HG02623 (cell line): ENCODE measurements at regions not wholly inside any gene's neighbourhood (a gene's known extent, or its start where the extent isn't known, plus 50 kb on each side); places are given as distances from the start of the nearest gene placed in this dataset.
"Not testable (repeated sequence)": the region's sequence is repeated elsewhere in the genome, so short reads cannot be mapped to it uniquely, and the experiment has no call there.

Experiments
- ATAC-seq: cut with Tn5 transposase; IDR thresholded peaks from one replicate; pipeline ENCODE4 v1.9.1; 2021; ENCODE audit warnings: moderate library complexity; ENCODE audit not compliant: unreplicated experiment

DNA sequence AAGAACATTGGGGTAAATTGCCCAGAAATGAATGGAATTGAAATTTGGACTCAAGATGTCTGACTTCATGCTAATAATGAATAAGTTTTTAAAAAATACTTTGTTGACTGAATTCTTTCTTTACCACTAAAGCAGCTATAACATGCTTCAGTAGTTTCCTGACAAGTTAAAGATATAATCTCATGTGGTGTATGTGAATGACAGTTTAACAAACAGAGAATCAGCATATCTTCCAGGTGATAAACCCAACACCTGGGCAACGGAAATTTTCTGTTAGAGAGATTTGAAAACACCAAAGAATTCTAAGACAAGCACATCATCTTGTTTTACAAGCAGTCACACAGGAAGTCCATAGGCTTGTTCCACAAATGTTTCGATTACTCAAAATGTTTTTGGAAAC is 372.6 kb upstream of the VRK2 start:
- no peak for ATAC-seq

DNA sequence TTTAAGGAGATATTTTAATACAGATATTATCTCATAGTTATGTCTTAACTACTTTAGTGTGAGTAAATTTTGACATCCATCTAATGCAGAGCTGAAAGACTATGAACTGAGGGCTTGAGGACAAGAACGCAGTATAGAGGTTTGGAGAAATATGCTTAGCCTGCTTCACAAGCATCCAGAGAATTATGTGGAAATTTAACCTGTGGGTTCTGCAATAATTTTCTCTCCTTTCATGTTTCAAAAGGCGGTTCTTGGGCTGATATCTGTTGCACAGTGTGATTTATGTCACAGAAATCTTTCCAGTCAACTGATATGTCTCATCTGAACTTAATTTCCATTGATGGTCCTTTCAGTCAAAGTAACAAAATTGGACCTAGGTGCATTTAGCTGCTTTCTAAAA is 371.9 kb upstream of the VRK2 start:
- ATAC-seq = no peak

DNA sequence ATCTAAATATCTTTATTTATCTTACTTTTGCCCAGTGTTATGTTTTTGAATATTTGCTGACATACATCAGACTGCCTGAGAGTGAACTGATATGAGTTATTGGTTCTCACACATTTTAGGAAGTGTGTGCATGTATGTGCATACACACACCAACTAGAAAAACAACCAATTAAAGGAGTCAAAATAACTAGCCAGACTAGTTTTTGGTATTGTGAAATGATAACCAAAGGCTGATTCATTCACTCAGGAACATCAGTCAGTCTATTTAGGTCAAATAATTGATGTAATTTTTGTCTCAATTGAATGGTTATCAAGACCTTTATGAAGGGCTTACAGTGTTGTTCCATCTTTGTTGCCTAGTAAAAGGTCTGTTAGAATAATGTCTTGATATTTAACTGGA is 369.3 kb upstream of the VRK2 start:
- no peak for ATAC-seq

DNA sequence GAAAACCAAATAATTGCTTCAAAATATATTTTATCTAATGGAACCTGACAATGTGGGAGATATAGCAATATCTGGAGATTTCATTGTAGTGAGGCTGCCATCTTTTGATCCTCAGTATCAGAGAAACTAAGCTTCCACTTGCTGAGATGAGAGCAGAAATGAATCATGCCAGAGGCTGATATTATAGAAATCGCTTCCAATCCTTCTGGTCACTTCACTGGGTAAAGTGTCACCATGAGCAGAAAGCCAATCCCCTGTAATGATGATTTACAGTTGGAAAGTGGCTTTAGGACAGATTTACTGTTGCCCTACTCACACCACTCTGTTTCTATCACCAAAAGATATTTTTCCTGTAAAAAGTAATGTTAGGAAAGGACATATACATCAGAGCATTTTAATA is 365.0 kb upstream of the VRK2 start:
- no peak for ATAC-seq

DNA sequence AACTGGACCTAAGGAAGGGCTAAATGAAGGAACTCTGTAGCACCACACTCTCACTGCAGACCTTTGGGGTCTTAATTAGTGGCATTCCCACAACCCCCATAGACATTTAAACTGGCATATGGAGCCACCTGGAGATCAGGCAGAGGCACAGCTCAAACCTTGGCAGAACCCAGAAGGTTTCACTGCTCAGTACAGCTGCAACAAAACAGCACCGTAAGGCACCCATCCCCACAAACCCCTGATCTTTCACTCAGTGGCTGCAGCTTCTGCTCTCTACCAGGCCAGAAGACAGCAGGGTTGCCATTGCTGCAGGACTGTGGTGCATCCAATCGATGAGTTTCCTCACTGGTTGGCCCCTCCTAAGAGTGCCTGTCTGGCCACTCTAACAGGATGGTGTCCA is 361.6 kb upstream of the VRK2 start:
- no peak for ATAC-seq

DNA sequence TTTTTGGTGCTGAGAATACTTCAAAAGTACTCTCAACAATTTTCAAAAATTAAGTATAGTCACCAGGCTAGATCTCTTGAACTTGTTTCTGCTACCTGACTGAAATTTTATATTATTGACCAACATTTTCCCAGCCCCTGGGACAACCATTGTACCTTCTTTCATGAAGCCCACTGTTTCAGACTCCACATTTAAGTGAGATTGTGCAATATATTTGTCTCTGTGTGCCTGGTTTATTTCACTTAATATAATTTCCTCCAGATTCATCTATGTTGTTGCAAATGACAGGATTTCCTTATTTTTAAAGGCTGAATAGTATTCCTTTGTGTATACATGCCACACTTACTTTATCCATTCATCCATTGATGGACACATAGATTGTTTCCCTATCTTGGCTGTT is 354.2 kb upstream of the VRK2 start:
- no peak for ATAC-seq

DNA sequence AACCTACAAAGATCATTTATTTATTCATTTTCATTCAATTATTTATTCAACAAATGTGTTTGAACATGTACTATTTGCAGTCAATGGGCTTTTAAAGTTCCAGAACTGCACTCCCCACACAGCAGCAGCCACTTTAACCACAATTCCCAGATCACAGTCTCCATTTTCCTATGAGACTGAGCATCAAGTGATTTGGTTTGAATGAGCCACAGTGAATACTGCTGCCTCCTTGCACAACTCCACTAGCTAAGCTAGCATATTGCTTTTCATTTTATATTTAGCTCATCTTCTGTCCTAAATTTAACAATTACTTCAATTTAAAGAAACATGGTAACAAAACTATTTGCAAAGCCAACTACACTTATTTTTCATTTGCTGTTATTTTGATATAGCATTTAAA is 353.4 kb upstream of the VRK2 start:
- no peak for ATAC-seq

DNA sequence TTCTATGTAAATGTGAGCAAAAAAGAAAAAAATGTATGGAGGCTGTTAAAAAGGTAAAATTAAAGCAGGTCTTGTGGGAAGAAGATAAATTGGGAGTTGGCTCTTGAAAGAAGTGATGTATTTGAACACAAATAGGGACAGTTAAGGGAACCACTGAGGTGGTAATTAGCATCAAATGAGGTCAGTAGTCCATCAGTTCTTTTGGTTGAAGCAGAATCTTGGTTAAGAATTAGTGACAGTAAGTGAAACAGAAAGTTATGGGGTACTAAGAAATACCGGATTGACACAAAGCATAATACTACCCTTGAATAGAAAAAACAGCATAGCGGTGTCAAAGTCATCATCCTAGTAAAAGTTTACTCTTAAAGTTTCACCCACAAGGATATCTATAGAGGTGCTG is 352.6 kb upstream of the VRK2 start:
- no peak for ATAC-seq

DNA sequence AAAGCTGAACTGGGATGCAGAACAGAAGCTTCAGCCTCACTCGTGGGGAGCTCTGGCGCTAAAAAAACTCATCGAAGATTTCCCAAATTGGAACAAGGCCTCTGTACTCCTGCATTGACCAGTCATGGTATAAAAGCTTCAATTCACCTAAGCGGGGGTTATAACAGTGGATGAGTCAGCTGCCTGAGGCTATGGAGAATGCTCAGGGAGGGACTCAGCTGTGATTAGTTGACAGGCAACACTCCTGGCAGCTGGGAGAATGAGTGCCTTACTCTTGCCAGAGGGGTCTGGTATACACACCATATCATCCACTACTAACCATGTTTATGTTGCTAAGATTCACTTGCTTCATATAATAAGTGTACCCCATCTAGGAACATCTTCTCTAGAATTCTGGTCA is 350.6 kb upstream of the VRK2 start:
- ATAC-seq = no peak

DNA sequence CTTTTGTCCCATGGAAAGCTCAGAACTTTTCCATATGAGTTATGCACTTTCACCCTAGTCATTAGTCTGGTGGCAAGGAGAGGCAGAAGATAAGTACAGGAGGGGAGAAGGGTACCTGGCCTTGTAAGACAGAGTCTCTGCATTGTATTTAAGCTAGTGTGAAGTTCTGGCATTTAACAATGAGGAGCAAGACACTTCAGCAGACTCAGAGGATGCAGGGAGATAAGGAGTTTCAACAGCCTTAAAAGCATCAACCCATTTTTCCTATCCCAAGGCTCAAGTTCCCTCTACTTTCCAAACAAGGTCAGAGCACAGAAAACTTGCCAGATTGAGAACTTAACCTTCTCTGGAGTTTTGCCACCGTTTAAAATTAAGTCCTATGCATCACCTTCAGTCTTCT is 348.2 kb upstream of the VRK2 start:
- ATAC-seq = no peak

DNA sequence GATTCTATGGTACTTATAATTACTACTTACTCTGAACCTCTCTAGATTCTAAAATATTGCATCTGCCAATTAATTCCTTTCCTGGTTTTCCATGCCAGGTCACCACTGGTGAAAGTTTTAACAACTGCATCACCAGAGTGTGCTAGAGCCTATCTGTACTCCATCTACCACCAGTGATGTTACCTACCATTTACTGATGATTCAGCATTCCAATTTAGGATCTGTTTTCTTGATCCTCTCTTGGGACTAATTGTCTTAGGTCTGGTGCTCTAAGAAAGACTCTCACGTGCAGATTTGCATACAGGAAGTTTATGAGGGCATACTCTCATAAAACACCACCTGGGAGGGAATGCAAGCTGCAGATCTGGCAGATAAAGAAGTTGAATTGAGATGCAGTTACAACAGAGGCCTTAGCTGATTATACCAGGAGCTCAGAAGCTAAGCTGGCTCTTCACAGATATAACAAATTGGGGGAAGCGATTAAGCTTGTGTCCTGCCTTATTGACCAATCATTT is 347.6 kb upstream of the VRK2 start:
- no peak for ATAC-seq

DNA sequence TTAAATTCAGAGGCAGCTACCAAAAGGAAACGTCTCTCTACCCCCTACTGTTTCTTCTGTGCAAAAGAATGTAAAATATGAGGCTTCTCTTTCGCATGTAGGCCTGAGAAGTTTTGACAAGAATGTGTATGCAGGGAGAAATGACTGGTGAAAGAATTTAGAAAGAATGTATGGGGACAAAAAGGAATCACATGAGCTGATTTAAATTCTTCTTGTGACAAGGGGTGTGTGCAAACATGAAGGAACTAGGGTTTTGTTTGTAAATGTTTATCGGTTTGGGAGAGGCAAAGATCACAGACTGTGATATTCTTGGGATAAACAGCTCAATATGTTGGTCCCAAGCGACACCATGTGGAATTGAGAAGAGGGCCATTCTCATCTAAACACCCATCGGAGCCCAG is 345.2 kb upstream of the VRK2 start:
- no peak for ATAC-seq

DNA sequence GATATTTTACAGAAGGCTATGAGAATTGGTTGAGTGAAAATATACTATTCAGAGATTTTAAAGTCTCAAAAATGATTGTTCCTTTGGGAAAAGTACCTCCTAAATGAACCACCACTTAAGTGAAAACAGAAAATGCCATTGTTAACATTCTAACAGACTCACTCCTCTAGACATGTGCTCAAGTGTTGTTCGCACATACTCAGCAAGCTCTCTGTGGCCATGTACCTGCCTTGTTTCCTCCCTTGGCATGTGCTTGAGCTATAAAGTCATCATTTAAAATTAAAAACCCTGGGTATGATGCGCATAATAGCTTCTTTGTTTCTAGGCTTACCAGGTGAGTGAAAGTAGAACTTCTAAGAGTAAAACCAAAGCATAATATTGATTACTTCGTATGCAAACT is 343.2 kb upstream of the VRK2 start:
- ATAC-seq = no peak

DNA sequence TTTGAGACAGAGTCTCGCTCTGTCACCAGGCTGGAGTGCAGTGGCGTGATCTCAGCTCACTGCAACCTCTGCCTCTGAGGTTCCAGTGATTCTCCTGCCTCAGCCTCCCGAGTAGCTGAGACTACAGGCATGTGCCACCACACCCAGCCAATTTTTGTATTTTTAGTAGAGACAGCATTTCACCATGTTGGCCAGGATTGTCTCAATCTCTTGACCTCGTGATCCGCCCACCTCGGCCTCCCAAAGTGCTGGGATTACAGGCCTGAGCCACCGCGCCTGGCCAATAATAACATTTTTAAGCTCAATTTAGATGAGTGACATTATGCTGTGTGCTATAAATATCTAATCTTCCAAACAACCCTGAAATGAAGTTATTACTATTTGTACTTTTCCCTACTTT is 338.8 kb upstream of the VRK2 start:
- not testable (repeated sequence) for ATAC-seq

DNA sequence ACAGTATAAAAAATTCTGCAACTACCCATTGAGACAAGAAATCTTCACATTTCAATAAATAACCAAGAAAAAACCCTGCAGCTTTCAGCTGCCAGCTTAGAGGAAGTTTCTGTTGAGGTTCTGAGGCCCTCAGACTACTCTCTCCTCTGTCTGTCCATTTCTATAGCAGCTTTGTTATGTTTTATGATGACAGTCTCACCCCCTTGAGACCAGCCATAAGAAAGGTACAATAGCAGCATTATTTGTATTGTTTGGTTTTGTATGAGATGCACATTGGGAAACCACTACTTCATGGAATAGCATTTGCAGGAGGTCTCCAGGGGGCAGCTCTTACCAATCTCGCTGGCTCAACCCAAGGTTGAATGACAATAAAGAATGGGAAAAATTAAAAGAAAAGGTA is 334.6 kb upstream of the VRK2 start:
- ATAC-seq = no peak

DNA sequence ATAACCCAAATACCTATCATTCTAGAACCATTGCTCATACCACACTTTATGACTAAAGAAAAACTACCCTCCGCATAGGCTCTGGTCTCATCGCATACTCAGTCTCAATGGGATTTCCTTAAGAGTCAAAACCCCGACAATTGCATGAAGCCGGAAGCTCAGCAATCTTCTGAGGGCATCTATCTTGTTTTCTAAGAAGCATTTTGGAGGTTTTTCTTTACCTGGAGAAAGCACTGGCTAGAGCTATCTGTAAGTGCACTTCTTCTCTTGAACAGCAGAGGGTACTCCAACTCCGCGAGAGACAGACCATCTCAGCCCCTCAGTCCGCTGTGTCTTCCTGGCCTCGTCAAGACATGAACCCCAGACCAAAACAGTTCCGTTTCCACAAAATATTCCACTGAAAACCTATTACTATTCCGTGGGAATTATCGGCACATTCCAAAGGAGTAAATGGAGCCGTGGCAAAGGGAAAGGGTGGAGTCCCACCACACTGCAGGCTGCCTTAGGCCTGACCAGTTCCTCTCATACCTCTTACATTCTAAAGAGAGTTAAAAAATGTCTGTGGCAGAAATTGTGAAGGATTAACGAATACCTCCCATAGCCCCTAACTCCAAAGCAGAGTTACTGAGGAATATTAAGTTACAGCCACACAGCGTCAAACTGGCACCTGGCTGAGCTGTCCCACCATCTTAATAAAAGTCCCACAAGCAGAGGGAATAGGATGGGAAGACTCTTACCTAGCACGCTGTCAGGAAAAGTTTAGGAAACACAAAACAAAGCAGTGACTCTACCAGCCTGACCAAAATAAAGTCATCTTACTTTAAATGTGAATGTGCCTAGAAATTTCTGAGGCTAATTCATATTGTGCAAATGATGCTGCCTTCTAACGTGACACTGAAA is 325.6 kb upstream of the VRK2 start:
- peak; percentile 99 for ATAC-seq

DNA sequence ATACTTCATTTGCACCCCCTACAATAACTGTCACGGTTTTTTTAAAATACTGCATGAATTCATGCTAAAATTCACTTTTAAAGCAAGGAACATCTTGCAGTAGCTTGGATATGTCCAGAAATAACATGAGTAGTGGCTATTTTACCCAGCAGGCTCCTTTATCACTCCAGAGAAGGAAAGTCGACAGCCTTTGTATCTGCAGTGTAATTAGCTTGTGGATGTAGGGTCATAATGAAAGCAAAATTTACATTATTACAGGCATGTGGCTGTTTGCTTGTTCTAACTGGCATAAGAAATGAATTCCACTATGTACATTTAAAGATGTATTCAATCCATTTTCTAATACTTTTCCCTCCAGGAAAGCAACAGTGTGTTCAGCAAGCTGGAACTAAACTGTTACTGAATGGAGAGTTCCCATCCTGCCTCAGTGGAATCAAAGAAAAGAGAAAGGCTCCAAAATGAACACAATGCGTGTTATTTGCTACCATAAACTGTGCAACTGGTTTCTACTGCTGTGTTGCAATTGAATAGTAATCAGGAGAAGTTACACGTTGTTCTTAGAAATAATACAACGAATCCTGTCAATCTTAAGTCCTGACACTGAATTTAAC is 321.2 kb upstream of the VRK2 start:
- ATAC-seq = no peak

DNA sequence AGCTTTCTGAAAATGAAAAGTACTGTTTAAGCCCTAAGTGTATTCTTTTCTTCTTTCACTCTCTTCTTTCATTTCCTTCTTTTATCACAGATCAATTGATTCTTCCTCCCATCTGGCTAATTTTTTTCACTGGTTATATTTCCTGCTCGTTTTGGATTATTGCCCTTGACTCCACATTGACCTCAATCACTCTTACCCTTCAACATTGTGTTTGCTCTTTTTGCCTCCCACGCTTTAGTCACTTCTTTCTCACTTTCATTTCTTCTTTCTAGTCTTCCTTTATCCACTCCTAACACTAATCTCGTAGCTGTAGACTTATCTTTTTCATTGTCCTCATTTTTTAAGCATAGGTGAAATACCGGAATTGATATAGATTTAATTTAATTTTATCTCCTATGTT is 320.3 kb upstream of the VRK2 start:
- ATAC-seq = peak; percentile 58

DNA sequence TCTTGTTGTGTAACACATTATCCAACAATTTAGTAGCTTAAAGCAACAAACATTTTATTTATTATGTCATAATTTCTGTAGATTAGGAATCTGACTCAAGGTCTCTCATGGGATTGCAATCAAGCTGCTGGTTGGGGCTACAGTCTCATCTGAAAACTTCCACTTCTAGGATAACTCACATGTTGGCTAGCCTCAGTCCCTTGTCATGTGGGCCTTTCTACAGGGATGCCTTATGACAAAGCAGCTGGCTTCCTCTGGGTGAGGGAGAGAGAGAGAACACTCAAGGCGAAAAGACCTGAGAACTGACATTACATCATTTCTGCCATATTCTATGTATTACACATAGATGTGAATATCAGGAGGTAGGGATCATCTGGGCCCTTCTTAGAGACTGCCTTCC is 317.9 kb upstream of the VRK2 start:
- no peak for ATAC-seq

DNA sequence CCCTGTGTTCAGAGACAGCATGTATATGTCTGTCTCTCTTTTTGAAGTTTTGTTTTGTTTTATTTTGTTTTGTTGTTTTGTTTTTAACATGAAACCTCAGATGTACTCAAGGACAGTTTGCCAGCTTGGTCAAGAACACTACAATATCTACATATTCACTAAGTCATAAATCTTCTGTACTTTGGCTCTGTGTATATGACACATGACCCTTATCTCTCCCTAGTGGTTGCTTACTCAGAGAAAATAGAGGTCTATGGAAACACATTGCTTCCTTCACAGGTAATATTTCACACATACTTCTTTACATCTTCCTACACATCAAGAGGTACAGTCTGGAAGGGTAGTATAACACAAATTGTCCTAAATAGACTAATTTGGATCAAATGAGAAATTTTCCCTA is 312.6 kb upstream of the VRK2 start:
- ATAC-seq = no peak

DNA sequence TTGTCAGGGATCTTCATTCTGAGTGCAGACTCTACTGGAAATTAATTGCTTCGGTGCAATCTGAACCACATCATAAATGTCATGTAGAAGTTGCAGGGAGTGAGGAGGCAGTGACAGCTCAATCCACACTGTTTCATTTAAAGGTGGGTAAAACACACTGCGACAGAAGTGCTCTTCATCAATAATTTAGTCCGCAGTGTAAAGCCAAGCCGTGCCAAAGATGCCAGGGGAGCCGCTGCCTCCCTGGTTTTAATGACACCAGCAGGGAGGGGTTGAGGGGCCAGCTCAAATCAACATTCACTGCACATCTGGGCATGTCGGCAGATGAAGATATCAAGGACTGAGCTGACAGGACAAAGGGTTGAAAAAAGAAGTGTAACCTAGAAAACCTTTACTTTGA is 305.7 kb upstream of the VRK2 start:
- ATAC-seq = no peak

DNA sequence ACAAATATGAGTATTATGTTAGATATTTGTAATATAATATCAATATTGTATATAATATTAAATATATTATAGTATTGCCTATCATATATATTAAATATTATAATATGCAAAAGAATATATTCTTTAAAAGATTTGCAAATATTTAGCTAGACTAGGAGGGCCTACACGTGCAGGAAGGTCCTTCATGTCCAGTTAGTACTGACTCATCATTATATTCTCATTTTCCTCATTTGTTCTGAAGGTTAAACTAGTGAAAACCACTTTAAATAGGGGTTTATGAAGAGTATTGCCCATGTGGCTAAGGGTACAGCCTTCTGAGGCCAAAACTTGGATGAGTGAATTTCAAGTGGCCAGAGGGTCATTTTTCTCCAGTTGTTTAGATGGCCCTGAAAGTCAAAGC is 293.0 kb upstream of the VRK2 start:
- no peak for ATAC-seq

DNA sequence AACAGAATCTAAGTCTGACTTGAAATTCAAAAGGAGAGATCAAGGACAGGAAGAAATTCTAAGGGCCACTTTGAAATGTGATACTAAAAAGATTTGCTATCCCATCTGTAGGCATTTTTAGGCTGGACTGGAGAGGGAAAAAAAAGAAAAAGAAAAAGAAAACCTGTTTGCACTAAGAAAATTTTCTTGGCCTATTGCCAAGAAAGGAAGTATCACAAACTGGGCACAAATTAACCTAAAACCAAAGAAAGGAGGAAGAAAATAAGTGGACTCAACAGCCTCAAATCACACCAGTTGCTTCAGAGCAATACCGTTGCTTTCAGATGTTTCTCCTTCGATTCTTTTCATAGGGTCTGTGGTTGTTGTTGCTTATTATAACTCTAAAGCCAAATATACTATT is 287.9 kb upstream of the VRK2 start:
- no peak for ATAC-seq
